IMR-90 (cell line): ENCODE measurements at regions not wholly inside any gene's neighbourhood (a gene's known extent, or its start where the extent isn't known, plus 50 kb on each side); places are given as distances from the start of the nearest gene placed in this dataset.

Experiments
- ATAC-seq: fragments of 200-7000 bp; cut with Tn5 transposase; 2 replicates; pipeline ENCODE4 v1.9.1; 2020; ENCODE audit warnings: low read depth, mild to moderate bottlenecking, moderate library complexity
- BruUV-seq: library from RNA; stranded (reverse); fragments of 400-500 nt; replicated peaks from 2 replicates; lab custom pipeline; 2021; lab: Mats Ljungman, UMichigan
- CTCF ChIA-PET: fragments of 300-600 bp; formaldehyde crosslinking; extraction: SDS; loops from one replicate; lab custom pipeline; 2021; ENCODE audit warnings: antibody characterized with exemption; lab: Yijun Ruan, JAX
- POLR2A ChIA-PET: fragments of 300-600 bp; sonication (Branson Sonifier 250); formaldehyde crosslinking; loops from one replicate; lab custom pipeline; 2022; ENCODE audit warnings: antibody characterized with exemption; ENCODE audit not compliant: unreplicated experiment; lab: Charles Lee
- DNase-seq: peaks from one replicate; pipeline ENCODE4 v3.0.0; 2013
- H2AFZ ChIP-seq: replicated peaks from 2 replicates; pipeline ENCODE3; 2013; ENCODE audit warnings: low read length, mild to moderate bottlenecking; ENCODE audit not compliant: poor library complexity
- H2AK5ac ChIP-seq: 2 replicates; pipeline ENCODE4 v1.6.1; 2013; ENCODE audit warnings: low read depth, low read length, inconsistent platforms
- H2AK9ac ChIP-seq: replicated peaks from 2 replicates; pipeline ENCODE3; 2013; ENCODE audit warnings: mild to moderate bottlenecking, low read depth, low read length, moderate library complexity; ENCODE audit not compliant: poor library complexity
- H2BK120ac ChIP-seq: 2 replicates; pipeline ENCODE4 v1.6.1; 2013; ENCODE audit warnings: low read depth, low read length, inconsistent platforms
- H2BK15ac ChIP-seq: 3 replicates; pipeline ENCODE4 v1.6.1; 2013; ENCODE audit warnings: low read depth, low read length, inconsistent platforms
- H2BK20ac ChIP-seq: 2 replicates; pipeline ENCODE4 v1.6.1; 2013; ENCODE audit warnings: low read depth, mild to moderate bottlenecking, inconsistent platforms, low read length, moderate library complexity
- H2BK5ac ChIP-seq: 2 replicates; pipeline ENCODE4 v1.6.1; 2013; ENCODE audit warnings: mild to moderate bottlenecking, low read depth, low read length, inconsistent platforms; ENCODE audit not compliant: poor library complexity, severe bottlenecking
- H3K14ac ChIP-seq: replicated peaks from 2 replicates; pipeline ENCODE4 v1.6.1; 2013; ENCODE audit warnings: low read depth, low read length, inconsistent platforms
- H3K18ac ChIP-seq: 2 replicates; pipeline ENCODE4 v1.6.1; 2013; ENCODE audit warnings: low read depth, low read length, control low read depth
- H3K23ac ChIP-seq: 2 replicates; pipeline ENCODE4 v1.6.1; 2013; ENCODE audit warnings: low read depth, low read length, inconsistent platforms
- H3K27ac ChIP-seq: 2 replicates; pipeline ENCODE4 v1.5.1; 2013; ENCODE audit warnings: mild to moderate bottlenecking, control low read depth, low read length; ENCODE audit not compliant: insufficient read depth
- H3K27me3 ChIP-seq: 2 replicates; pipeline ENCODE4 v1.6.1; 2013; ENCODE audit warnings: low read length; ENCODE audit not compliant: control insufficient read depth, insufficient read depth
- H3K36me3 ChIP-seq: 2 replicates; pipeline ENCODE4 v1.6.1; 2013; ENCODE audit warnings: low read length, mixed read lengths; ENCODE audit not compliant: control insufficient read depth, insufficient read depth
- H3K4ac ChIP-seq: 2 replicates; pipeline ENCODE4 v1.6.1; 2013; ENCODE audit warnings: low read depth, low read length, inconsistent platforms
- H3K4me1 ChIP-seq: 2 replicates; pipeline ENCODE4 v1.6.1; 2013; ENCODE audit warnings: low read length, mixed read lengths; ENCODE audit not compliant: control insufficient read depth, insufficient read depth
- H3K4me2 ChIP-seq: 2 replicates; pipeline ENCODE4 v1.6.1; 2013; ENCODE audit warnings: low read depth, mild to moderate bottlenecking, control low read depth, low read length, moderate library complexity
- H3K4me3 ChIP-seq: 2 replicates; pipeline ENCODE4 v1.5.1; 2013; ENCODE audit warnings: low read depth, mild to moderate bottlenecking, control low read depth, low read length, moderate library complexity; ENCODE audit not compliant: insufficient read depth
- H3K56ac ChIP-seq: 2 replicates; pipeline ENCODE4 v1.6.1; 2013; ENCODE audit warnings: low read length, inconsistent platforms; ENCODE audit not compliant: insufficient read depth; ENCODE audit errors: extremely low read depth
- H3K79me1 ChIP-seq, 2 experiments: 2 replicates each; pipeline ENCODE4 v1.6.1; 2013; ENCODE audit warnings: low read length in 2 of 2, inconsistent platforms in 1 of 2, low read depth in 1 of 2
- H3K9ac ChIP-seq: 2 replicates; pipeline ENCODE4 v1.6.1; 2013; ENCODE audit warnings: low read depth, low read length, control low read depth
- H3K9me1 ChIP-seq: 2 replicates; pipeline ENCODE4 v1.6.1; 2013; ENCODE audit warnings: low read length, inconsistent platforms; ENCODE audit not compliant: insufficient read depth
- H3K9me3 ChIP-seq: 2 replicates; pipeline ENCODE4 v1.6.1; 2013; ENCODE audit warnings: low read length; ENCODE audit not compliant: control insufficient read depth, insufficient read depth
- H4K20me1 ChIP-seq: 2 replicates; pipeline ENCODE4 v1.6.1; 2013; ENCODE audit warnings: low read length, inconsistent platforms; ENCODE audit not compliant: insufficient read depth
- H4K5ac ChIP-seq: 2 replicates; pipeline ENCODE4 v1.6.1; 2013; ENCODE audit warnings: mild to moderate bottlenecking, low read depth, low read length, control low read depth
- H4K8ac ChIP-seq, 2 experiments: 2 replicates each; pipeline ENCODE4 v1.6.1; 2013; ENCODE audit warnings: low read depth in 2 of 2, low read length in 2 of 2, control low read depth in 1 of 2, inconsistent platforms in 1 of 2
- H4K91ac ChIP-seq: 2 replicates; pipeline ENCODE4 v1.6.1; 2013; ENCODE audit warnings: low read depth, low read length, inconsistent platforms; ENCODE audit not compliant: insufficient read depth
- CEBPB ChIP-seq: IDR thresholded peaks from 2 replicates; pipeline ENCODE4 v1.6.1; 2012; ENCODE audit warnings: low read depth, low read length, improper control_type of control experiment
- CHD1 ChIP-seq: IDR thresholded peaks from 2 replicates; pipeline ENCODE4 v1.6.1; 2012; ENCODE audit warnings: low read depth, low read length, improper control_type of control experiment
- CTCF ChIP-seq: conservative IDR thresholded peaks from 2 replicates; pipeline ENCODE4 v1.5.1; 2012; ENCODE audit warnings: mild to moderate bottlenecking, low read depth, low read length, improper control_type of control experiment
- ELK1 ChIP-seq: fragments of 150-350 bp; IDR thresholded peaks from 2 replicates; pipeline ENCODE4 v1.6.1; 2016; ENCODE audit warnings: low read depth, mild to moderate bottlenecking, low read length, moderate library complexity, borderline replicate concordance
- FOS ChIP-seq: fragments of 150-350 bp; IDR thresholded peaks from 2 replicates; pipeline ENCODE4 v1.6.1; 2016; ENCODE audit warnings: low read depth, low read length
- NFE2L2 ChIP-seq: fragments of 150-350 bp; IDR thresholded peaks from 2 replicates; pipeline ENCODE4 v1.6.1; 2016; ENCODE audit warnings: low read depth, mild to moderate bottlenecking, low read length
- POLR2A ChIP-seq: IDR thresholded peaks from 2 replicates; pipeline ENCODE4 v1.6.1; 2012; ENCODE audit warnings: mild to moderate bottlenecking, low read depth, low read length
- RAD21 ChIP-seq: IDR thresholded peaks from 2 replicates; pipeline ENCODE4 v1.6.1; 2012; ENCODE audit warnings: low read length, improper control_type of control experiment
- SMC3 ChIP-seq: fragments of 150-350 bp; IDR thresholded peaks from 2 replicates; pipeline ENCODE4 v1.6.1; 2016; ENCODE audit warnings: low read depth, mild to moderate bottlenecking, antibody characterized with exemption, low read length, moderate library complexity
- dilution Hi-C: fragments of 300-500 bp; cut with HindIII; formaldehyde crosslinking; loops from one replicate; pipeline ENCODE4 v1.14.3; 2018; ENCODE audit warnings: low sequenced_read_pairs; ENCODE audit not compliant: unreplicated experiment
- in situ Hi-C: fragments of 300-500 bp; cut with MboI; formaldehyde crosslinking; loops from 3 replicates; pipeline ENCODE4 v1.14.3; 2019; ENCODE audit warnings: low sequenced_read_pairs, inconsistent platforms, mixed read lengths
- intact Hi-C: fragments of 100-400 bp; cut with micrococcal nuclease; formaldehyde crosslinking; loops from 2 replicates; pipeline ENCODE4 v1.10.0; 2022

GRCh38 chr21:36540700-36541099 lies 60.8 kb upstream of the CLDN14 start:
- Histone ChIP-seq H4K8ac (no peak overlapping the region), H2BK15ac (no peak overlapping the region), H3K9me1 (peaks cover 6% of the 10 kb centered on the region; the same call in 1 of the 2 replicates), H2BK5ac (no peak overlapping the region), H3K4me3 (no peak overlapping the region), H4K20me1 (no peaks in the 10 kb centered on the region; the same call in 1 of the 2 replicates), H3K9me3 (peaks cover 2% of the 10 kb centered on the region; the same call in 1 of the 2 replicates), H3K14ac (no peak overlapping the region), H3K56ac (no peak overlapping the region), H3K18ac (no peak overlapping the region), H3K9ac (no peak overlapping the region), H3K23ac (no peak overlapping the region), H3K36me3 (no peaks in the 10 kb centered on the region), H3K79me1 (no peaks in the 10 kb centered on the region), H2BK120ac (no peak overlapping the region), H4K91ac (no peak overlapping the region), H3K4ac (no peak overlapping the region), H3K27me3 (peaks cover 60% of the 10 kb centered on the region), H2AFZ (no peak overlapping the region), H2BK20ac (no peak overlapping the region), H2AK9ac (no peak overlapping the region), H3K4me2 (no peak overlapping the region), H3K4me1 (no peaks in the 10 kb centered on the region), H4K5ac (no peak overlapping the region), H2AK5ac (no peak overlapping the region), H3K27ac (no peak overlapping the region)
- TF ChIP-seq ELK1 (no peak), NFE2L2 (no peak), CHD1 (no peak), CTCF (no peak), SMC3 (no peak), FOS (no peak), RAD21 (no peak), CEBPB (no peak), POLR2A (no peak)
- dilution Hi-C loops: no loop called here
- ChIA-PET CTCF (no interaction called here), POLR2A (no interaction called here)
- BruUV-seq: no TSS peak
- intact Hi-C loops: no loop called here
- ATAC-seq: no peak
- no peak for DNase-seq
- in situ Hi-C loops: no loop called here
